ENCODE measurements at regions not wholly inside any gene's neighbourhood (a gene's known extent, or its start where the extent isn't known, plus 50 kb on each side); places are given as distances from the start of the nearest gene placed in this dataset.
"Not testable (repeated sequence)": the region's sequence is repeated elsewhere in the genome, so short reads cannot be mapped to it uniquely, and the experiment has no call there.

GRCh38 chr12:31906557-31907301 is 52.5 kb upstream of the RESF1 start:
- no peak for DNase-seq

GRCh38 chr12:31903025-31903424 is 56.2 kb upstream of the RESF1 start:
- DNase-seq, result no peak

- no peak for DNase-seq
Observed at GRCh38 chr12:31900271-31900670, 58.9 kb upstream of the RESF1 start.

- no peak for DNase-seq
Observed at GRCh38 chr12:31899109-31899508, 60.1 kb upstream of the RESF1 start.

GRCh38 chr12:31897781-31898503 is 61.3 kb upstream of the RESF1 start:
- peak; percentile 32 for DNase-seq

GRCh38 chr12:31897092-31897491 is 62.1 kb upstream of the RESF1 start:
- DNase-seq, result not testable (repeated sequence)

- DNase-seq, result peak; percentile 77
Observed at GRCh38 chr12:31896514-31897039, 62.6 kb upstream of the RESF1 start.

GRCh38 chr12:31895449-31896150 is 63.6 kb upstream of the RESF1 start:
- no peak for DNase-seq

- DNase-seq, result peak; percentile 18
Observed at GRCh38 chr12:31890295-31891285, 68.6 kb upstream of the RESF1 start.

GRCh38 chr12:31887109-31887811 is 72.0 kb upstream of the RESF1 start:
- DNase-seq, result no peak

- DNase-seq, result not testable (repeated sequence)
Observed at GRCh38 chr12:31882682-31883081, 76.5 kb upstream of the RESF1 start.

GRCh38 chr12:31880340-31880739 is 78.9 kb upstream of the RESF1 start:
- DNase-seq, result no peak

- DNase-seq, result no peak
Observed at GRCh38 chr12:31877884-31878283, 81.3 kb upstream of the RESF1 start.

GRCh38 chr12:31876568-31877424 is 82.4 kb upstream of the RESF1 start:
- DNase-seq, result no peak

GRCh38 chr12:31875609-31875964 is 83.6 kb upstream of the RESF1 start:
- no peak for DNase-seq

GRCh38 chr12:31874961-31875608 is 84.1 kb upstream of the RESF1 start:
- peak; percentile 71 for DNase-seq

- DNase-seq, result no peak
Observed at GRCh38 chr12:31872831-31873604, 86.2 kb upstream of the RESF1 start.

- no peak for DNase-seq
Observed at GRCh38 chr12:31869972-31870371, 89.2 kb upstream of the RESF1 start.

GRCh38 chr12:31868965-31869364 is 90.2 kb upstream of the RESF1 start:
- no peak for DNase-seq
